Peyer's patch (tissue), 4 donors: ENCODE measurements at regions not wholly inside any gene's neighbourhood (a gene's known extent, or its start where the extent isn't known, plus 50 kb on each side); places are given as distances from the start of the nearest gene placed in this dataset.

Source experiments
- CTCF ChIP-seq, 6 experiments: fragments of 450-650 bp in 4 of 6; fragments of 200-600 bp in 2 of 6; sonication (generic) in 1 of 6; IDR thresholded peaks; one replicate each; pipeline ENCODE4 v1.5.1; 2017 to 2019; ENCODE audit warnings: antibody characterized with exemption in 6 of 6, mild to moderate bottlenecking in 3 of 6, moderate library complexity in 1 of 6
- POLR2A ChIP-seq, 2 donors: fragments of 450-650 bp; IDR thresholded peaks; one replicate each; pipeline ENCODE4 v1.5.1; 2017; ENCODE audit warnings: antibody characterized with exemption in 2 of 2, mild to moderate bottlenecking in 2 of 2, moderate library complexity in 2 of 2

GRCh38 chr5:87885758-87886157, 382.9 kb downstream of the TMEM161B start:
- TF ChIP-seq POLR2A (IDR thresholded peaks at IDR 0.05) = no peak
- no peak for TF ChIP-seq CTCF (IDR thresholded peaks at IDR 0.05)
